ENCODE measurements at regions not wholly inside any gene's neighbourhood (a gene's known extent, or its start where the extent isn't known, plus 50 kb on each side); places are given as distances from the start of the nearest gene placed in this dataset.

DNA sequence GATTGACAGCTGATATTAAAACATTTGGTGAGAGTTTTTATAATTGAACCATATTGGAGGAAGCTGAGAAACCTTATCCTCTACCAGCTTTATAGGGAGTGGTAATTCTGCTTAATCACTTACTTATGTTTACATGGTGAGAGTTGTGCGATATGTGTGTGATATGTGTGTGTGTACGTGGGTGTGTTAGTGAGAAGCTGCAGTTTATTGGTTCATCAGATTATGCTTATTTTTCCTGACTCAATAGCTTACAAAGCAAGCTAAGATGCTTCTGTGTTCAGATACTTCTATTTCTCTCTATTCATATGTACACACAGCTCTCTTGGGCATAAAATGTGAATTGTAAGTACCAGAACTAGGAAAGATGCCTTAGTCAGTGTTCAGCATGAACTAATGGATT lies 343.7 kb downstream of the GRIA2 start:
- TF ChIP-seq CTCF (IDR thresholded peaks at IDR 0.05 in 4 of 5, conservative IDR thresholded peaks at IDR 0.05 in 1 of 5), result no peak
- no peak for TF ChIP-seq POLR2A (IDR thresholded peaks at IDR 0.05)
